Left lung (tissue), 4 donors: ENCODE measurements at regions not wholly inside any gene's neighbourhood (a gene's known extent, or its start where the extent isn't known, plus 50 kb on each side); places are given as distances from the start of the nearest gene placed in this dataset.

Experiments used
- ATAC-seq: fragments of 200-7000 bp; cut with Tn5 transposase; one replicate; pipeline ENCODE4 v1.9.1; 2020; ENCODE audit warnings: moderate library complexity
- DNase-seq, 4 donors: peaks; one replicate each; pipeline ENCODE4 v3.0.0-alpha.2; 2013 to 2020
- H3K27ac ChIP-seq, 2 donors: fragments of 200-600 bp; sonication (generic) in 1 of 2; one replicate each; pipeline versions ENCODE4 v1.5.0 to v1.8.0; 2020 to 2021
- H3K27me3 ChIP-seq, 2 donors: fragments of 200-600 bp; sonication (generic) in 1 of 2; one replicate each; pipeline versions ENCODE4 v1.5.0 to v1.8.0; 2020 to 2021
- H3K36me3 ChIP-seq, 2 donors: fragments of 200-600 bp; sonication (generic) in 1 of 2; one replicate each; pipeline versions ENCODE4 v1.5.0 to v1.8.0; 2020 to 2021
- H3K4me1 ChIP-seq, 2 donors: fragments of 200-600 bp; one replicate each; pipeline ENCODE4 v1.8.0; 2021
- H3K4me3 ChIP-seq, 2 donors: fragments of 200-600 bp; sonication (generic) in 1 of 2; one replicate each; pipeline versions ENCODE4 v1.5.0 to v1.8.0; 2020 to 2021; ENCODE audit warnings: mild to moderate bottlenecking in 1 of 2
- H3K9me3 ChIP-seq, 2 donors: fragments of 200-600 bp; sonication (generic) in 1 of 2; one replicate each; pipeline versions ENCODE4 v1.5.0 to v1.8.0; 2020 to 2021
- intact Hi-C, 2 donors: fragments of 100-400 bp; cut with DNase I; formaldehyde crosslinking; loops; one replicate each; pipeline versions ENCODE4 v1.11.2 to v1.14.2; 2022
- TF ChIP-seq, protein P1 (sequence below), 2 donors: fragments of 200-600 bp; sonication (generic) in 1 of 2; IDR thresholded peaks; one replicate each; pipeline versions ENCODE4 v1.5.0 to v1.8.0; 2021; ENCODE audit warnings: antibody characterized with exemption in 2 of 2
- donor health status: DM: no; HTN: yes; CAD: no.
- donor health status: DM: no; HTN: no; CAD: no.

DNA sequence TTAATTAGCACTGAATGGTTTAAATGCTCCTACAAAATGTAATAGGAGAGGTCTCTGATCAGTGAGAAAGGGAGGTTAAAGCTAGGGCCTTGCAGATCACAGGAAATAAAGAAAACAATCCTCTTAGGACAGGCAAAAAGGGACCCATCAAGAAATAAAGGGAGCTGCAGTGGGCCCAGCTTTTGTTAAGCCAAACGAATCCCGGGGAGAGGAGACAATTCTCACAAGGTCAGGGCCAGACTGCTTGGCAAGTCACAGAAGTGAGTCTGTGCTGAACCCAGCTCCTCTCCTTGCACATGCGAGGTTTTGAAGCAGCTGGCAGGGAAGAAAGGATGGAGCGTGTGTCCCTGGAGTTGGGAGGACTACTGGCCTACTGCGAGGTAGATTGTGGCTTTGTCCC lies 285.8 kb downstream of the COG6 start:
- ATAC-seq = no peak
- TF ChIP-seq, protein P1, sequence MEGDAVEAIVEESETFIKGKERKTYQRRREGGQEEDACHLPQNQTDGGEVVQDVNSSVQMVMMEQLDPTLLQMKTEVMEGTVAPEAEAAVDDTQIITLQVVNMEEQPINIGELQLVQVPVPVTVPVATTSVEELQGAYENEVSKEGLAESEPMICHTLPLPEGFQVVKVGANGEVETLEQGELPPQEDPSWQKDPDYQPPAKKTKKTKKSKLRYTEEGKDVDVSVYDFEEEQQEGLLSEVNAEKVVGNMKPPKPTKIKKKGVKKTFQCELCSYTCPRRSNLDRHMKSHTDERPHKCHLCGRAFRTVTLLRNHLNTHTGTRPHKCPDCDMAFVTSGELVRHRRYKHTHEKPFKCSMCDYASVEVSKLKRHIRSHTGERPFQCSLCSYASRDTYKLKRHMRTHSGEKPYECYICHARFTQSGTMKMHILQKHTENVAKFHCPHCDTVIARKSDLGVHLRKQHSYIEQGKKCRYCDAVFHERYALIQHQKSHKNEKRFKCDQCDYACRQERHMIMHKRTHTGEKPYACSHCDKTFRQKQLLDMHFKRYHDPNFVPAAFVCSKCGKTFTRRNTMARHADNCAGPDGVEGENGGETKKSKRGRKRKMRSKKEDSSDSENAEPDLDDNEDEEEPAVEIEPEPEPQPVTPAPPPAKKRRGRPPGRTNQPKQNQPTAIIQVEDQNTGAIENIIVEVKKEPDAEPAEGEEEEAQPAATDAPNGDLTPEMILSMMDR (IDR thresholded peaks at IDR 0.05) = no peak
- Histone ChIP-seq H3K27ac (no peak overlapping the region), H3K27me3 (no peaks in the 10 kb centered on the region), H3K4me3 (no peak overlapping the region), H3K4me1 (no peaks in the 10 kb centered on the region), H3K9me3 (no peaks in the 10 kb centered on the region), H3K36me3 (no peaks in the 10 kb centered on the region)
- no peak for DNase-seq
- intact Hi-C loops = no loop called here

DNA sequence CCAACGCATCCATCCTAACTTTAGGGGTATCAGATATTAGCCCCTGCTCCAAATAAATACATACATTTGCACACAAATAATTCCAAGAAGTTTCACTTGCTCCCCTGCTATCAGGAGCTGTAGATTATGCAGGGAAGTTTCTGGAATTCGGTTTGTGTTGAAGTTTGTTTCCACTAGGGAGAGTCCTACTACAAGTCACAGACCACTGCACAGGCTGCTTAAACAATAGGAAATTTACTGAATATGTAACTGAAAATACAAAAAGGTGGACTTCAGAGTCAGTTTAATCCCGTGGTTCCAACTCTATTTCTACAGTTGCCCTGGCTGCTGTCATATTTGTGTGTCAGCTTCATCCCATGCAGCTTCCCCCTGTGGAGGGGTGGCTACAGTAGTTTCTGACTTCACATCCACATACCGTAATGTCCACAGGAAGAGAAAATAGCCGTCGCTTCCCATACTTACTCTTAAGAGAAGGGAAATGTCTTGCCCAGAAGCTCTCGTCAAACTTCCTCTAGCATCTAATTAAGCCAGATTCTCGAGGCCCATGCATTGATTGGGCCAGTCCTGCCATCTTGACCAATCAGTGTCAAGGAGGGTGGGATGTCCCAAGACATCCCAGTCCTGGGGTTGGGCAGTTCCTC lies 286.6 kb downstream of the COG6 start:
- ATAC-seq (no peak), DNase-seq (no peak)
- Histone ChIP-seq H3K4me1 (no peaks in the 10 kb centered on the region), H3K27ac (no peak overlapping the region), H3K9me3 (no peaks in the 10 kb centered on the region), H3K4me3 (no peak overlapping the region), H3K36me3 (no peaks in the 10 kb centered on the region), H3K27me3 (no peaks in the 10 kb centered on the region)
- TF ChIP-seq, protein P1 (IDR thresholded peaks at IDR 0.05) = no peak
- intact Hi-C loops = no loop called here

GRCh38 chr13:39942552-39943273 lies 287.3 kb downstream of the COG6 start:
- Histone ChIP-seq H3K36me3 (no peaks in the 10 kb centered on the region), H3K4me3 (no peak overlapping the region), H3K4me1 (no peaks in the 10 kb centered on the region), H3K27ac (no peak overlapping the region), H3K27me3 (no peaks in the 10 kb centered on the region), H3K9me3 (no peaks in the 10 kb centered on the region)
- DNase-seq (peak in 3 of 4 donors; percentile 48 to 77 (median 63)), ATAC-seq (peak; percentile 99)
- TF ChIP-seq, protein P1 (IDR thresholded peaks at IDR 0.05) = peak; percentile 75 to 79
- intact Hi-C loops = no loop called here

- TF ChIP-seq, protein P1 (IDR thresholded peaks at IDR 0.05) = no peak
- ATAC-seq (no peak), DNase-seq (no peak)
- intact Hi-C loops = no loop called here
- Histone ChIP-seq H3K27me3 (no peaks in the 10 kb centered on the region), H3K27ac (no peak overlapping the region), H3K9me3 (no peaks in the 10 kb centered on the region), H3K4me3 (no peak overlapping the region), H3K4me1 (no peaks in the 10 kb centered on the region), H3K36me3 (no peaks in the 10 kb centered on the region)
Measured at GRCh38 chr13:39943711-39944110, 288.2 kb downstream of the COG6 start.

GRCh38 chr13:39945226-39945625 lies 289.8 kb downstream of the COG6 start:
- no peak overlapping the region for H3K27ac ChIP-seq
- no peaks in the 10 kb centered on the region for H3K27me3 ChIP-seq
- no peak overlapping the region for H3K4me3 ChIP-seq
- H3K36me3 ChIP-seq = no peaks in the 10 kb centered on the region
- ATAC-seq (no peak), DNase-seq (no peak)
- intact Hi-C loops = no loop called here
- no peaks in the 10 kb centered on the region for H3K9me3 ChIP-seq
- TF ChIP-seq, protein P1 (IDR thresholded peaks at IDR 0.05) = no peak
- H3K4me1 ChIP-seq = no peaks in the 10 kb centered on the region
